Tibial nerve (tissue), 4 donors: ENCODE measurements at regions not wholly inside any gene's neighbourhood (a gene's known extent, or its start where the extent isn't known, plus 50 kb on each side); places are given as distances from the start of the nearest gene placed in this dataset.

ENCODE experiments used
- DNase-seq, 2 donors: peaks; one replicate each; pipeline ENCODE4 v3.0.0-alpha.2; 2019; ENCODE audit warnings: low spot score in 2 of 2
- H3K27ac ChIP-seq, 4 donors: fragments of 200-600 bp; sonication (generic) in 3 of 4; one replicate each; pipeline ENCODE4 v1.5.1; 2017 to 2019; ENCODE audit warnings: mild to moderate bottlenecking in 1 of 4
- H3K27me3 ChIP-seq, 2 donors: fragments of 200-600 bp; sonication (generic) in 1 of 2; one replicate each; pipeline versions ENCODE4 v1.5.1 to v1.6.0; 2017 to 2019
- H3K36me3 ChIP-seq, 3 donors: fragments of 200-600 bp; sonication (generic); one replicate each; pipeline ENCODE4 v1.5.1; 2018 to 2019
- H3K4me1 ChIP-seq, 4 donors: fragments of 200-600 bp; sonication (generic) in 3 of 4; one replicate each; pipeline ENCODE4 v1.5.1; 2017 to 2019
- H3K4me3 ChIP-seq, 4 donors: fragments of 200-600 bp; sonication (generic) in 3 of 4; one replicate each; pipeline ENCODE4 v1.5.1; 2017 to 2019; ENCODE audit warnings: mild to moderate bottlenecking in 1 of 4, moderate library complexity in 1 of 4
- H3K9me3 ChIP-seq, 4 donors: fragments of 200-600 bp; sonication (generic) in 3 of 4; one replicate each; pipeline ENCODE4 v1.5.1; 2017 to 2019
- EP300 ChIP-seq, 2 donors: sonication (generic); formaldehyde crosslinking; IDR thresholded peaks; one replicate each; pipeline ENCODE4 v1.6.1; 2017; ENCODE audit warnings: antibody characterized with exemption in 2 of 2, mild to moderate bottlenecking in 1 of 2
- POLR2A ChIP-seq, 2 donors: fragments of 450-650 bp; IDR thresholded peaks; one replicate each; pipeline ENCODE4 v1.6.1; 2017; ENCODE audit warnings: antibody characterized with exemption in 2 of 2, mild to moderate bottlenecking in 2 of 2, moderate library complexity in 2 of 2
- WGBS, 2 donors: methylation state at CpG; one replicate each; pipeline ENCODE4 v1.1.5; 2018; 5-methylcytosine and 5-hydroxymethylcytosine counted together
- TF ChIP-seq, protein P1 (sequence below), 5 experiments: fragments of 200-600 bp in 3 of 5; fragments of 450-650 bp in 2 of 5; sonication (generic) in 3 of 5; IDR thresholded peaks; one replicate each; pipeline ENCODE4 v1.5.1; 2016 to 2019; ENCODE audit warnings: antibody characterized with exemption in 5 of 5, mild to moderate bottlenecking in 3 of 5, moderate library complexity in 2 of 5

GRCh38 chr3:76474632-76475031 is 565.3 kb upstream of the ROBO2 start:
- TF ChIP-seq POLR2A (IDR thresholded peaks at IDR 0.05) (no peak), EP300 (IDR thresholded peaks at IDR 0.05) (no peak)
- TF ChIP-seq, protein P1, sequence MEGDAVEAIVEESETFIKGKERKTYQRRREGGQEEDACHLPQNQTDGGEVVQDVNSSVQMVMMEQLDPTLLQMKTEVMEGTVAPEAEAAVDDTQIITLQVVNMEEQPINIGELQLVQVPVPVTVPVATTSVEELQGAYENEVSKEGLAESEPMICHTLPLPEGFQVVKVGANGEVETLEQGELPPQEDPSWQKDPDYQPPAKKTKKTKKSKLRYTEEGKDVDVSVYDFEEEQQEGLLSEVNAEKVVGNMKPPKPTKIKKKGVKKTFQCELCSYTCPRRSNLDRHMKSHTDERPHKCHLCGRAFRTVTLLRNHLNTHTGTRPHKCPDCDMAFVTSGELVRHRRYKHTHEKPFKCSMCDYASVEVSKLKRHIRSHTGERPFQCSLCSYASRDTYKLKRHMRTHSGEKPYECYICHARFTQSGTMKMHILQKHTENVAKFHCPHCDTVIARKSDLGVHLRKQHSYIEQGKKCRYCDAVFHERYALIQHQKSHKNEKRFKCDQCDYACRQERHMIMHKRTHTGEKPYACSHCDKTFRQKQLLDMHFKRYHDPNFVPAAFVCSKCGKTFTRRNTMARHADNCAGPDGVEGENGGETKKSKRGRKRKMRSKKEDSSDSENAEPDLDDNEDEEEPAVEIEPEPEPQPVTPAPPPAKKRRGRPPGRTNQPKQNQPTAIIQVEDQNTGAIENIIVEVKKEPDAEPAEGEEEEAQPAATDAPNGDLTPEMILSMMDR (IDR thresholded peaks at IDR 0.05), result no peak
- H3K4me3 ChIP-seq, result no peak overlapping the region
- 81 to 83% methylated on average over 9 of the region's 9 CpGs for WGBS, 2 donors
- no peaks in the 10 kb centered on the region for H3K9me3 ChIP-seq
- DNase-seq, result no peak
- no peaks in the 10 kb centered on the region for H3K36me3 ChIP-seq
- no peaks in the 10 kb centered on the region for H3K4me1 ChIP-seq
- no peaks in the 10 kb centered on the region for H3K27me3 ChIP-seq
- H3K27ac ChIP-seq, result no peak overlapping the region

- H3K4me3 ChIP-seq, result no peak overlapping the region
- H3K4me1 ChIP-seq, result no peaks in the 10 kb centered on the region
- WGBS, 2 donors, result 61% methylated on average over 1 of the region's 1 CpG
- no peak for TF ChIP-seq EP300 (IDR thresholded peaks at IDR 0.05)
- TF ChIP-seq, protein P1 (IDR thresholded peaks at IDR 0.05), result no peak
- no peak for TF ChIP-seq POLR2A (IDR thresholded peaks at IDR 0.05)
- DNase-seq, result no peak
- H3K9me3 ChIP-seq, result no peaks in the 10 kb centered on the region
- H3K27me3 ChIP-seq, result no peaks in the 10 kb centered on the region
- H3K27ac ChIP-seq, result no peak overlapping the region
- H3K36me3 ChIP-seq, result no peaks in the 10 kb centered on the region
Measured at GRCh38 chr3:76479161-76479650, 560.7 kb upstream of the ROBO2 start.

GRCh38 chr3:76482510-76482909 is 557.4 kb upstream of the ROBO2 start:
- no peaks in the 10 kb centered on the region for H3K27me3 ChIP-seq
- no peak overlapping the region for H3K4me3 ChIP-seq
- peaks cover 0 to under 1% (median 0%) of the 10 kb centered on the region in 4 donors for H3K9me3 ChIP-seq
- TF ChIP-seq EP300 (IDR thresholded peaks at IDR 0.05), result no peak
- TF ChIP-seq, protein P1 (IDR thresholded peaks at IDR 0.05), result no peak
- H3K36me3 ChIP-seq, result no peaks in the 10 kb centered on the region
- no peak overlapping the region for H3K27ac ChIP-seq
- 87 to 88% methylated on average over 4 of the region's 4 CpGs for whole genome bisulfite sequencing, 2 donors
- no peaks in the 10 kb centered on the region for H3K4me1 ChIP-seq
- DNase-seq, result no peak

GRCh38 chr3:76487446-76487845 is 552.5 kb upstream of the ROBO2 start:
- Histone ChIP-seq H3K27ac (no peak overlapping the region), H3K36me3 (no peaks in the 10 kb centered on the region), H3K27me3 (no peaks in the 10 kb centered on the region), H3K4me1 (no peaks in the 10 kb centered on the region), H3K9me3 (peaks cover 0 to 13% (median 0%) of the 10 kb centered on the region in 4 donors), H3K4me3 (no peak overlapping the region)
- no peak for TF ChIP-seq EP300 (IDR thresholded peaks at IDR 0.05)
- no peak for TF ChIP-seq POLR2A (IDR thresholded peaks at IDR 0.05)
- TF ChIP-seq, protein P1 (IDR thresholded peaks at IDR 0.05), result no peak
- no peak for DNase-seq
- WGBS, 2 donors, result 79 to 91% methylated on average over 3 of the region's 3 CpGs

DNA sequence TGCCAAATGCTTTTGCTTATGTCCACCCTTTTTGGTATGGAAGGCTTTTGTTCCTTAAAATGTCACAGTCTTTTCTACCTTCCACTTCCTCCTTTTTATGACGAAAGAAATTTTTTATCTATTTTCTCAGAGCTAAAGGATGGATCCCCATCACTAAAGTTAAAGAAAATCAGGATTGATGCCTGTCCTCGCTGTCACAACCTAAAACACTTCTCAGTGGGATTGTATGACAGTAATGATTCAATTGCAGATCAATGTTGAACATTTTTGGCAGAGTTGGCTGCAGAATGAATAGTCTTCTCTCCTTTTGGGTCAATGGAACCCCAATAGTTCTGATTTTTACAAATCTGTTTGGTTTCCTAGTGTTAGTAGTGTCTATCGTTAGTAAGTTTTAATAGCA is 549.8 kb upstream of the ROBO2 start:
- 83 to 88% methylated on average over 3 of the region's 3 CpGs for WGBS, 2 donors
- H3K9me3 ChIP-seq, result peaks cover 0 to 13% (median 0%) of the 10 kb centered on the region in 4 donors
- H3K27me3 ChIP-seq, result no peaks in the 10 kb centered on the region
- H3K27ac ChIP-seq, result no peak overlapping the region
- H3K36me3 ChIP-seq, result no peaks in the 10 kb centered on the region
- H3K4me3 ChIP-seq, result no peak overlapping the region
- TF ChIP-seq, protein P1 (IDR thresholded peaks at IDR 0.05), result no peak
- TF ChIP-seq POLR2A (IDR thresholded peaks at IDR 0.05) (no peak), EP300 (IDR thresholded peaks at IDR 0.05) (no peak)
- no peak for DNase-seq
- H3K4me1 ChIP-seq, result no peaks in the 10 kb centered on the region
